HG02840 (cell line): ENCODE measurements at regions not wholly inside any gene's neighbourhood (a gene's known extent, or its start where the extent isn't known, plus 50 kb on each side); places are given as distances from the start of the nearest gene placed in this dataset.
A peak's percentile ranks its signal among the peaks of the same experiment; 100 is the strongest.
"Not testable (repeated sequence)": the region's sequence is repeated elsewhere in the genome, so short reads cannot be mapped to it uniquely, and the experiment has no call there.

Experiments
- ATAC-seq: cut with Tn5 transposase; IDR thresholded peaks from one replicate; pipeline ENCODE4 v1.9.1; 2021; ENCODE audit warnings: mild to moderate bottlenecking, moderate library complexity, moderate number of reproducible peaks; ENCODE audit not compliant: unreplicated experiment, low FRiP score

DNA sequence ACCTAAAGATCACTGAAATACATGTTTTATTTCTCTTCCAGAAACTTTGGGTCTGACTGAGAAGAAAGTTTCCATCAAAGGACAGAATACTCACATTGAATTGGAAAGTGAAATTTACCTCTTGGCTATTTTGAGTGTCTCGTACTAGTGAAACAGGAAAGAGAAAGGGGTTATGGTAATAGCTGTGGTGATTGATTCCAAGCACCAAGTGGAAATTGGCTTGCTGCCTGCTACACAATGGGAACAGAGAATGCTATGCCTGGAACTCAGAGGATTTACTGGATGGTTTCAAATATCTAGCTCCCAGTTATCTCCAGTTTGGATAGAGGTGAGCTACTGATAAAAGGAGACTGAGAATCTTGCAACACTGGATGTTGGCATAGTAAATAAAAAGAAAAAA lies 492.8 kb upstream of the FSIP2 start:
- no peak for ATAC-seq

DNA sequence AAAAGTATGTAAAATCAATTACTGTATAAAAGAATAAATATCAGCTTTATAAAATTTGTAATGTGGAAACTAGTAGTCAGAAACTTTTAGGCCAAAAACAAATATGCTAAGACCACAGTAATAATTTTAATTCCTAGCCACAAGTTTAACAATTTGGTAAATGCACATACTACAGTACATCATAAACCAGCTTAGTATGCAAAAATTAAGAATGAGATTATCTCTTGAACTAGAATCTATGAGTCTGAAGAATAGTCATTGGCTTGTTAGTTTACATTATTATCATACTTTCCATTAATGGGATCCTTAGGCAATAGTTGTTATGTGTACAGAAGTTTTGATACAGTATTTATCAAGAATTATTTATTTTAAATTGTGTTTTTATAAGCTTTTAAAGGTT lies 491.9 kb upstream of the FSIP2 start:
- ATAC-seq = no peak

DNA sequence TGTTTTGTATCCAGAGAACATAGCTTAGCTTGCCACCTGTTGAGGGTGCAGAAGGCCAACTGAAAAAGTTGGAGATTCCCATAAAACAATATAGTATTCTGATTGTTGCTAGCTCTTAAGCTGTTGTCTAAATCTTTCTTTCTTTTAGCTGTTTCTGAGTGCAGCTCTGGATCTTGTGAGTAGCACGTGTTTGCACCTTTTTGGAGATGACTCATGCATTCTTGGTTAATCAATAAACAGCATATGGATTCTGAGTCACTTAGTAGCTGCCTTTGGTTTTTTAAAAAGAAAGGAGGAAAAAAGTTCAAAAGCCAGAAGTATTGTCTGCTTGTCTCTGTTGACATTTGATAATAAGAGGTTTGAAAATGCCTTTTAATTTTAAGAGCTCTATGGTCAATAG lies 483.0 kb upstream of the FSIP2 start:
- no peak for ATAC-seq

DNA sequence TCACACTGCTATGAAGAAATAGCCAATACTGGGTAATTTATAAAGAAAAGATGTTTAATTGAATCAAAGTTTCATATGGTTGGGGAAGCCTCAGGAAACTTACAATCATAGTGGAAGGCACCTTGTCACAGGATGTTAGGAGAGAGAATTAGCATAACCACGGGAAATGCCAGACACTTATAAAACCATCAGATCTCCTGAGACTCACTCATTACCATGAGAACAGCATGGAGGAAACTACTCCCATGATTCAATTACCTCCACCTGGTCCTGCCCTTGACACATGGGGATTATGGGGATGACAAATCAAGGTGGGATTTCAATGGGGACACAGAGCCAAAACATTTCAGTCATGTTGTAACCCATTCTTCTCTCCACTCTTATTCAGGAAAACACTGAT lies 472.9 kb upstream of the FSIP2 start:
- no peak for ATAC-seq

DNA sequence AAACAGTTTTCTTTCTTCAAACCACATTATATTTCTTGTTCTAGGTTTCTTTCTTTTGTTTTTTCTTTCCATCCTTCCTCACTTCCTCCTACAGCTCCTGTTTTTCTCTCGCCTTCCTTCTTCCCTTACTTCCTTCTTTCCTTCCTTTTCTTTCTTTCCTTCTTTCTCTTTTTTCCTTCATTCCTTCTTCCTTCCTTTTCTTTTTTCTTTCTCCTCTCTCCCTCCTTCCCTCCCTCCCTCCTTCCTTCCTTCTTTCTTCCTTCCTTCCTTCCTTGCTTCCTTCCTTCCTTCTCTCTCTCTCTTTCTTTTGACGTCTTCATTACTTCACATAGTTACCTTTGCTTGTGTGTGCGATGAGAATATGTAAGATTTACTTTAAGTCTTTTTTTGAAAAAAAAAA lies 470.0 kb upstream of the FSIP2 start:
- no peak for ATAC-seq

DNA sequence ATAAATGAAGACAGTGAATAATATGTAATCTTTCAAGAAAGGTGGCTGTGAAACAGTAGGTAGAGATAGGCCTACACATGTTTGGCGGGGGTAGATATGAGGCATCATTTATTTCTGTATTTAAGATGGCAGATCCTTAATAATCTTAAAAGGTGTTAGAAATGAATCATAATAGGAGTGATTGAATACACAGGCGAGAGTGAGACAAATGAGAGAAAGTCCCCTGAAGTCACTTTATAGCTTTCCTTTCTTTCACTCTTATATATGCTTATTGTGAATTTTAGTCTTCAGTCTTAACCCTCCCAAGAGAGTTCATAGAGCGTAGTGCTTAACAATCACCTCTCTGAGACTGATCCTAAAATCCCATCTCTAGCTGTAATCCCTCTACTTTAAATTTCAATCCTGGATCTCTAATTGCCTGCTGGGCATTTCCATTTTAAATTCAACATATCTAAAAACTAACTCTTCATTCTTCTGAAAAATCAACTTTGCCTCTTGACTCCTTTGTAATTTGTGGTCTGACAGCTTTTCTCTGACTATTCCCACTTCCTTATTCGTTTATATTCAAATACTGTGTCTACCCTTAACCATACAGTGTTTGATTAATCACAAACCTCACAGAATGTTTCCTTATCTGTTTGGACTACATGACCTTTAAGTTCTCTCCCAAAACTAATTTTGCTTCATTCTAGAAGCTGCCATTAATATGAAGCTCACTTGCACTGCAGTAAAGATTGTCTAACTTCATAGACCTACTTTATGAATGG lies 463.7 kb upstream of the FSIP2 start:
- no peak for ATAC-seq

DNA sequence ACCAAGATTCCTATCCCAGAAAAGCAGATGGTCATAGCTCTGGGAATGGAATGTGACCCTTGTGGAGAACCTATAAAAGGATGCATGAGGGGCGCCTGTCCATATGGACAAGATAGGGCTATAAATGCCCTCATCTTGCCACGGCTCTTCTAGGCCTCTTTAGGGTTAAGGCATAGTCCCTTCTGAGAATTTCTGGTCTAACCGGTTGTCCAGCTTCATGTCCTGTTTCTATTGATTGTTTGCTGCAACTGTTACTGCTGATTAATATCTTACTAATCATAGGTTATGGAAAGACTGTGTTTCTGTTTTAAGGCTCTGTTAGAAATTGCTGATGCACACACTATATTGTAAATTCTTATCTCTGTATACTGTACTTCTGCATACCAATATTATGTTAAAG lies 462.6 kb upstream of the FSIP2 start:
- not testable (repeated sequence) for ATAC-seq

DNA sequence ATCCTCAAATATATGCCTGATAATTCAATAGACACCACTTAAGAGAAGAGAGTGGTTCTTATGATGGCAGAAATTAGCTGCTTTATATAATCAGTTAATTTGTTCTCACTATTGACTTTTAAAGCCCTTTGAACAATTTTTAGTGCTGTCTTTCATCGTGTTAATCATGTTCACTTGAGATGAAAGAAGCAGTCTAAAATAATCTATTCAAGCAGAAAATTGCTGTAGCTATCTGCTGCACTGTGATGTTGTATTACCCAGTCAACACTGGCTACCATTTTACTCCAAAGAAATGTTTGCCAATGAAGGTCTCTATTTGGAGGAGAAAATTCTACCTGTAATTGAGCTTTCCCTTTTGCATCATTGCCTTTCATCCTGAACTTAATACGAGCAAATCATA lies 459.8 kb upstream of the FSIP2 start:
- ATAC-seq = no peak

DNA sequence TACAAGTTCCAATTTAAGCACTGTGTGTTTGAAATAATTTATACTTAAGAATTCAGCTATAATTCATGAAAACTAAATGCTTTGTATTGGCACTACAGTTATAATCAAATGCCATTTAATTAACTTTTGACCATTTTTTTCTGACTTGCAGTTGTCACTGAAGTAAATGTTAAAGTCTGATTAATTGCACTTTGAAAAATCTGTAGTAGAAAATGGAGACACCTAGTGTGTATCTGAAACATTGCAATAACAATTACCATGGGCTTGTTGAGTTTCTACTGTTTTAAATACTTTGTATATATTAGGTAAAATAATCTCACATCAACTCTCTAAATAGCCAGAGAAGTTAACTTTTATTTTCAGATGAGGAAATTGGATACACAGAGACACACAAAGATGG lies 458.6 kb upstream of the FSIP2 start:
- no peak for ATAC-seq

DNA sequence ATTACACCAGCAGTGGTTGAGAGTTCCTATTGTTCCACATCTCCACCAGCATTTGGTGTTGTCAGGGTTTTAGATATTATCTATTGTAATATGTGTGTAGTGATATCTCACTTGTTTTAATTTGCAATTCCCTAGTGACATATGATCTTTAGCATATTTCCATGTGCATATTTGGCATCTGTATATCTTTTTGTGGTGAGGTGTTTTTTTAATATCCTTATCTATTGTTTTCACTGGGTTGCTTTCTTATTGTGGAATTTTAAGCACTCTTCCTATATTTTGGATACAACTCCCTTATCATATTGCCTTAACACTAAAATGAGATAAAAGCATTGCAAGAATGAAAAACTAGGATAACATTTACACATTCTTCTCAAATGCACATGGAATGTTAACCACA lies 453.9 kb upstream of the FSIP2 start:
- ATAC-seq = no peak

DNA sequence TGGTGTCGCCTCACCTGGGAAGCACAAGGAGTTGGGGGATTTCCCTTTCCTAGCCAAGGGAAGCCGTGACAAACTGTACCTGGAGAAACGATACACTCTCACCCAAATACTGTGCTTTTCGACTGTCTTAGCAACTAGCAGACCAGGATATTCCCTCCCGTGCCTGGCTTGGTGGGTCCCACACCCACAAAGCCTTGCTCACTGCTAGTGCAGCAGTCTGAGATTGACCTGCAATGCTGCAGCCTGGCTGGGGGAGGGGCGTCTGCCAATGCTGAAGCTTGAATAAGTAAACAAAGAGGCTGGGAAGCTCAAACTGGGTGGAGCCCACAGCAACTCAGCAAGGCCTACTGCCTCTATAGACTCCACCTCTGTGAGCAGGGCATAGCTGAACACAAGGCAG lies 448.6 kb upstream of the FSIP2 start:
- ATAC-seq = not testable (repeated sequence)

DNA sequence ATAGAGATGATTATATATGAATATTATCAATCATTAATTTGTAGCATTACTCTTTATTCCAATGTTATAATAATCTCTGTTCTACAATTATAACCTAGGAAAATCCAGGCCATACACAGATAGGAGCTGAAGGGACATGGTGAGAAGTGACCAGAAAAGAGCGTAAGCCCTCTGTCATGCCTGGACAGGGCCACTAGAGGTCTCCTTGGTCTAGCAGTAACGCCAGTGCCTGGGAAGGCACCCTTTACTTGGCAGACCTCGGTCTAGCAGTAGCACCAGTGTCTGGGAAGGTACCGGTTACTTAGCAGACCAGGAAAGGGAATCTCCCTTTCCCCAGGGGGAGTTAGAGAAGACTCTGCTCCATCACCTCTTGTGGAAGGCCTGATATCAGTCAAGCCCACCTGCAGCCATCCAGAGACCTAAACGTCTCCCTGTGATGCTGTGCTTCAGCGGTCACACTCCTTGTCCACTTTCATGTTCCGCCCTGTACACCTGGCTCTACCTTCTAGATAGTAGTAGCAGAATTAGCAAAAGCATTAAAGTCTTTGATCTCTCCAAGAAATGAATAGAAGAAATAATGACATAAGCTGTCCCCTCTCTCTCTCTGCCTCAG lies 447.5 kb upstream of the FSIP2 start:
- peak; percentile 79 for ATAC-seq

DNA sequence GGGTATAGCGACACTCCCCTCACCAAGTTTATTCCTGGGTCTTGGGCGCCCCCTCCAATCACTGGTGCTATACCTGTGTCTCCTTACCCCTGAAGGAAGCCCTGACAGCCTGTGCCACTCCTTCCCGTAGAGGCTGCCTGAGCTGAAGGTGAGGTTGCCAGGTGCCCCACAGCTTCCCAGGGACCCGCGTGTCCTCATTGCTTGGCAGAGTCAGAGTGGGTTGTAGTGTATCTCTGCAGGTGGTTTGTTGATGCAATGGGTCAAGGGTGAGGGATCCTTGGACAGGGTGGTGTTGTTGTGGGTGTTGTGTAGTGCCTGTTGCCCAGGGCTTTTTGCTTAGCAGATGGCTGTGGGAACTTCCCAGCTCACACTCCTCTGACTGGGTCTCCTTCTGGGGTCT lies 438.7 kb upstream of the FSIP2 start:
- ATAC-seq = no peak

DNA sequence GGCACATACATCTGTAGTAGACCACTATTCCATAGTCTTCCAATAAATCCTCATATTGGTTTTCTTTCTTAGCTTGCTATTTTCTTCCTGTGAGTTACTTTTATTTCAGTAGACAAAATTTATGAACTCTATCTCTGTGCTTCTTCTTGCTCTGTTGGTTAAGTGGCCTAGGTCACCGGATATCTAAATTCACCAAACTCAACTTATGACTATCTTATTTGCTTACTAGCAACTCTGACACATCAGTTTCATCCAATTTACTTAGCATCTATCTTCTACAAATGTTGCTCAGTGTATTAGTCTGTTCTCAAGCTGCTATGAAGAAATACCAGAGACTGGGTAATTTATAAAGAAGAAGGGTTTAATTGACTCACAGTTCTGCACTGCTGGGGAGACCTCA lies 432.5 kb upstream of the FSIP2 start:
- no peak for ATAC-seq

DNA sequence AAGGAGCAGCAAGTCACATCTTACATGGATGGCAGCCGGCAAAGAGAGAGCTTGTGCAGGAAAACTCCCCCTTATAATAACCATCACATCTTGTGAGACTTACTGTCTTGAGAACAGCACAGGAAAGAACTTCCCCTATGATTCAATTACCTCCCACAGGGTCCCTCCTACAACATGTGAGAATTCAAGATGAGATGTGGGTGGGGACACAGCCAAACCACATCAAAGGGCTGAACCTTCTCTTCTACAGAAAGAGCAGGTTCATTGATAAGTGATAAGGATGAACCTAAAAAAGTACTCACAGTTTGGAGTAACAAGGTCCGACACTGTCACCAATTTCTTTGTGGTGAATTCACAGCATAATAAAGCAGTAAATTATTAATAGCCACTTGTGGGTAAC lies 422.2 kb upstream of the FSIP2 start:
- ATAC-seq = no peak

DNA sequence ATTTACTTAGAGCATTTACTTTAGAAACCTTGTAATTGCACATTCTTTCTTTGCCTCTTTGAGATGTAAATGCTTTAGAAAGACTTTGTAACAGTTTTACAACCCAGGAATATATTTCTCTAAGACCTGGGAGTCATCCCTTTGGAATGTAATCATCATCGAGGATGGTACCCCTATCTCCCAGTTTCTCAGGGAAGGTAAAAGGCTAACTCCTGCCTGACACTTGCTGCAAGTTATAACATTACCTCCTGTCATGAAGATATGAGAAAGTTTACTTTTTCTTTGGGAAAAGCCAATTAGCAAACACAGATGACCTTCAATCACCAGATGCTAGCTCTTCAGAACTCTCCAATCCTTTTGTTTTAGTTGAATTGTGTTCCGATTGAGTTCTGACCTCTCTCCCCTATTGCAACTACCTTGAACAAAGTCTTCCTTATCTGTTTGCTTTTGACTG lies 420.3 kb upstream of the FSIP2 start:
- ATAC-seq = no peak

DNA sequence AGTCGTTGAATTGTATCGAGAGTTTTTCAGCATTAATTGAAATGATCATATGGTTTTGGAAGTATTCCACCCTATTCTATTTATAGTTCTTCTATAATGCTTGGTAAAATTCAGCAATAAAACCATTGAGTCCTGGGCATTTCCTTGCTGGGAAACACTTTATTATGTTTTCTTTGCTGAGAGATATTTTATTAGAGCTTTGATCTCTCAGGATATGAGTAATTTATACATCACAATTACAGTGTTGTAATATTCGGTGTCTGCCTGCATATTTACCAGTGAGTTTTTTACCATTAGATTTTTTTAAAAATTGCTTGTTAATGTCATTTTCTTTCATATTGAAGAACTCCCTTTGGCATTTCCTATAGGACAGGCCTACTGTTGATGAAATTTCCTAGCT lies 402.7 kb upstream of the FSIP2 start:
- no peak for ATAC-seq

DNA sequence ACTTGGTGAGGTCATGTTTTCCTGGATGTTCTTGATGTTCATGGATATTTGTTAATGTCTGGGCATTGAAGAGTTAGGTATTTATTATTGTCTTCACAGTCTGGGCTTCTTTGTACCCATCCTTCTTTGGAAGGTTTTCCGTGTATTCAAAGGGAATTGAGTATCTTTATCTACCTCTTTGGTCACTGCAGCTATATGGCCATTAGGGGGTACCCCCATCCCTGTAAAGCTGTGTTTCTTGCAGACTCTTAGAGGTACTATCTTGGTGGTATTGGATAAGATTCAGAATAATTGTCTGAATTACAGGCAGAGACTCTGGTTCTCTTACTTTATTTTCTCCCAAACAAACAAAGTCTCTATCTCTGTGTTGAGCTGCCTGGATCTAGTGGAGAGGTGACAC lies 401.6 kb upstream of the FSIP2 start:
- ATAC-seq = no peak

DNA sequence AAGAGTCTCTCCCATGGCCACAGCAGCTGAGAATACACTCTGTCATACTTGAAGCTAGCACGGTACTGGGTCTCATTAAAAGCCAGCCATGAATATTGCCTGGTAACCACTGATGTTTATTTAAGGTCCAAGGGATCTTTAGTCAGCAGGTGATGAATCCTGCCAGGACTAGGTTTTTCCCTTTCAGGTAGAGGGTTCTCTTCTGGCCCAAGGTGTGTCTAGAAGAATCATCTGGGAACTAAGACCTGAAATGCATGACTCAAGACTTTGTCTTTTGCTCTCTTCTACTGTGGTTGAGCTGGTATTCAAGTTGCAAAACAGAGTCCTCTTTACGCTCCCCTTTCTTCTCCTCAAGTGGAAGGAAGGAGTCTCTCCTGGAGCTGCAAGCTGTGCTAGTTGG lies 400.5 kb upstream of the FSIP2 start:
- no peak for ATAC-seq

DNA sequence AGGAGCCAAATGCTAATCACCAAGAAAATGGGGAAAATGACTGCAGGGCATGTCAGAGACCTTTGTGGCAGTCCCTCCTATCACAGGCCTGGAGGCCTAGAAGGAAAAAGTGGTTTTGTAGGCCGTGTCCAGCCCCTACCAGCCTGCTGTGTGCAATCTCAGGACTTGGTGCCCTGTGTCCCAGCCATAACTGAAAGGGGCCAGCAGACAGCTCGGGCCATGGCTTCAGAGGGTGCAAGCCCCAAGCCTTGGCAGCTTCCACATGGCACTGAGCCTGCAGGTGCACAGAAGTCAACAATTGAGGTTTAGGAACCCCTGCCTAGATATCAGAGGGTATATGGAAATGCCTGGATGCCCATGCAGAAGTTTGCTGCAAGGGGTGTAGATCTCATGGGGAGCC lies 391.2 kb upstream of the FSIP2 start:
- ATAC-seq = no peak

DNA sequence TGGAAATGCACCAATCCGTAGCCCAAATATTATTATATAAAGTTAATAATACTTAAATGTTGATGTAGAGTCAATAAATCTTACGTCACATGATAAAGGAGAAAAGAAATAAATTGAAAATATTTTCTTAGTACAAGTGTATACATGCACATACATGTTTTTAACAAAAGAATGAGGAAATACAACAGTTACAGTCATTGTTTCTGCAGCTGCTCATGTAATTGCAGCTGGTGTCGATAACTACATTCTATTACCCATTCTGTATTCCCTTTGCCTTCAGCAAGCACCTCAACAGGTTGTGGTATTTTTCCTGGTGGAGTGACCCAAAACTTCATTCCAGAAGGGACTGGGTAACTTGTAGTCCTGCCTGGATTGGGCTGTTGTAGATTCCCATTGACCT lies 377.8 kb upstream of the FSIP2 start:
- no peak for ATAC-seq

DNA sequence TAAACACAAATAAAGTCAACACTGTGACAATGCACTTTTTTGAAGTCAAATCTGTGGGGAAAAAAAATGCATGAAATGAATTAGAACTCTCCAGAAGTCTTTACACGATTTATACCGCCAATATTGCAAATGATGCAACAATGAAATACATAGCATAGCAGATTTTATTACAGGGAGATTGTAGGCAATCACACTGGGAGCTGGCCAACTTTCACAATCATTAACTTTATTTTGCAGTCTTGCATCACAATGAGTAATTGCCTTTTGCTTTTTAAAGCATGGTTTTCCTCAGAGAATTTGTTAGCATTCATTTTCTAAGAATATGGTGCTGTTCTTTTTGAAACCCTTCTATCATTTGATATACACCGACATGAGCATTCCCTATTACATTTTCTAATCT lies 366.4 kb upstream of the FSIP2 start:
- no peak for ATAC-seq
